OCI-LY3 (cell line): ENCODE measurements at regions not wholly inside any gene's neighbourhood (a gene's known extent, or its start where the extent isn't known, plus 50 kb on each side); places are given as distances from the start of the nearest gene placed in this dataset.

Experiments used
- EZH2phosphoT487 ChIP-seq: fragments of 200-600 bp; shearing (Covaris generic); IDR thresholded peaks from 2 replicates; pipeline ENCODE4 v1.6.1; 2018; ENCODE audit warnings: antibody characterized with exemption, mixed run types, low read depth
- TF ChIP-seq, protein P1 (sequence below): fragments of 200-600, 300-600 bp; sonication (generic); IDR thresholded peaks from 2 replicates; pipeline ENCODE4 v1.5.1; 2014; ENCODE audit warnings: antibody characterized with exemption, low read length, low read depth

DNA sequence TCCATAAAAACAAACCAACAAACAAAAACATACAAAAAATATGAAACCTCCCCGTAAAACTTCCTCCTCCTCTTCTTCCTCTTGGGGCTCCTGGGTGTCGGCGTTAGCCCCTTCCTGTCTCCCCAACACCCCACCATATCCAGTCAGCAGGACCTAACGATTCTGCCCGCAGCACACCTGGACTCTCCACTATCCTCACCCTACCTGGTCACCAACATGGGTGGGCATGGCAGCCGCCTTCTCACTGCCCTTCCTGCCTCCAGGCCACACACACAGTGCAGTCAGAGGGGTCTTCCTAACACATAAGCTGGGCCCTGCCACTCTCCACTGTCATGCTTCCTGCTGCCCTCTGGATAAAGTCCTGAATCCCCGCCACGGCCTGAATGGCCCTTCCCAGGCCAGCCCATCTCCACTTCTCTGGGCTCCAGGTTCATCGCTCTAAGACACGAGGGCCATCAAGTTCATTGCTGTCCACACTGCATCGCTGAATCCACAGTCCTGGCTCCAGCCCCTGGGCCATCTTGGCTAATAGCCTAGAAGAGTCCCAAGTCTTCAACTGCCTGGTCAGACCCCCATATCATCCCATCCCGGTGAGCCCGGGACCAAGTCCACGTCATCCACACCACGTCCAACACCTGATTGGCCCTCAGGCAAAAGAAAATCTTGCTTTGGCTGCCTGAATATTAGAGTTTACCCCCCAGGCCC, 76.2 kb downstream of the IGLL1 start:
- TF ChIP-seq, protein P1, sequence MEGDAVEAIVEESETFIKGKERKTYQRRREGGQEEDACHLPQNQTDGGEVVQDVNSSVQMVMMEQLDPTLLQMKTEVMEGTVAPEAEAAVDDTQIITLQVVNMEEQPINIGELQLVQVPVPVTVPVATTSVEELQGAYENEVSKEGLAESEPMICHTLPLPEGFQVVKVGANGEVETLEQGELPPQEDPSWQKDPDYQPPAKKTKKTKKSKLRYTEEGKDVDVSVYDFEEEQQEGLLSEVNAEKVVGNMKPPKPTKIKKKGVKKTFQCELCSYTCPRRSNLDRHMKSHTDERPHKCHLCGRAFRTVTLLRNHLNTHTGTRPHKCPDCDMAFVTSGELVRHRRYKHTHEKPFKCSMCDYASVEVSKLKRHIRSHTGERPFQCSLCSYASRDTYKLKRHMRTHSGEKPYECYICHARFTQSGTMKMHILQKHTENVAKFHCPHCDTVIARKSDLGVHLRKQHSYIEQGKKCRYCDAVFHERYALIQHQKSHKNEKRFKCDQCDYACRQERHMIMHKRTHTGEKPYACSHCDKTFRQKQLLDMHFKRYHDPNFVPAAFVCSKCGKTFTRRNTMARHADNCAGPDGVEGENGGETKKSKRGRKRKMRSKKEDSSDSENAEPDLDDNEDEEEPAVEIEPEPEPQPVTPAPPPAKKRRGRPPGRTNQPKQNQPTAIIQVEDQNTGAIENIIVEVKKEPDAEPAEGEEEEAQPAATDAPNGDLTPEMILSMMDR, result no peak
- no peak for TF ChIP-seq EZH2phosphoT487
